ENCODE measurements at regions not wholly inside any gene's neighbourhood (a gene's known extent, or its start where the extent isn't known, plus 50 kb on each side); places are given as distances from the start of the nearest gene placed in this dataset.

- no peak for DNase-seq (ENCODE audit: low read depth, low spot score)
- H3K36me3 ChIP-seq (ENCODE audit: control insufficient read depth in 1 of 2, insufficient read depth in 2 of 2, low read length in 2 of 2), result no peaks in the 10 kb centered on the region
- H3K4me1 ChIP-seq (ENCODE audit: control insufficient read depth in 1 of 2, insufficient read depth in 2 of 2, low read length in 2 of 2), result no peaks in the 10 kb centered on the region
- no peak overlapping the region for H3K4me2 ChIP-seq (ENCODE audit: low read length)
- ChIA-PET RAD21 (ENCODE audit: low non-redundant PET in 1 of 2, low total read pairs in 2 of 2, uncharacterized antibody in 2 of 2, unreplicated experiment in 2 of 2) (no interaction called here), POLR2A (no interaction called here), CTCF (interaction anchor here (1.0 kb wide), 1 partner anchor 16 kb away, joined by 3 read pairs; no protein-coding TSS in a partner anchor)
- no peak overlapping the region for H3K4me3 ChIP-seq (replicated peaks in 1 of 2; ENCODE audit: low read depth in 1 of 2, low read length in 2 of 2)
- H4K20me1 ChIP-seq (ENCODE audit: insufficient read depth), result no peaks in the 10 kb centered on the region
- H3K79me2 ChIP-seq (ENCODE audit: insufficient read depth, low read length), result no peaks in the 10 kb centered on the region
- no peak overlapping the region for H3K9ac ChIP-seq (ENCODE audit: low read length)
- no peak overlapping the region for H2AFZ ChIP-seq (ENCODE audit: low read depth, low read length, poor library complexity, severe bottlenecking)
- no peak for TF ChIP-seq REST (IDR thresholded peaks at IDR 0.05; ENCODE audit: low read depth)
- TF ChIP-seq EZH2 (IDR thresholded peaks at IDR 0.05), result no peak
- no peak for TF ChIP-seq ZFX (IDR thresholded peaks at IDR 0.05)
- TF ChIP-seq ZNF274 (IDR thresholded peaks at IDR 0.05; ENCODE audit: low read depth, low read length), result no peak
- TF ChIP-seq CTCF (IDR thresholded peaks at IDR 0.05 in 2 of 3, conservative IDR thresholded peaks at IDR 0.05 in 1 of 3; ENCODE audit: borderline replicate concordance in 1 of 3, insufficient read depth in 1 of 3, low read depth in 2 of 3, low read length in 2 of 3), result peak in 2 of 3 experiments; percentile 30 to 44; a peak in 4 of 6 replicates
- no peak for TF ChIP-seq CEBPB (IDR thresholded peaks at IDR 0.05; ENCODE audit: low read depth)
- no peak for TF ChIP-seq SP1 (IDR thresholded peaks at IDR 0.05; ENCODE audit: low read depth)
- BruUV-seq (replicated peaks), result no TSS peak
- no peak overlapping the region for H3K27ac ChIP-seq (ENCODE audit: low read depth, low read length)
- 0 out of 2 replicates have a peak, but pooled peaks cover 3% of the 10 kb centered on the region for H3K27me3 ChIP-seq (ENCODE audit: insufficient read depth, low read length)
- no peaks in the 10 kb centered on the region for H3K9me2 ChIP-seq (ENCODE audit: insufficient read depth)
- no peaks in the 10 kb centered on the region for H3K9me3 ChIP-seq (ENCODE audit: control insufficient read depth in 1 of 2, insufficient read depth in 1 of 2, low read depth in 1 of 2, low read length in 2 of 2)
- ATAC-seq, result peak; percentile 73
- intact Hi-C loops (cut with micrococcal nuclease), result no loop called here
These were observed 331.3 kb upstream of the EEF2KMT start for GRCh38 chr16:5428932-5429331.
